GM12872 (cell line): ENCODE measurements at regions not wholly inside any gene's neighbourhood (a gene's known extent, or its start where the extent isn't known, plus 50 kb on each side); places are given as distances from the start of the nearest gene placed in this dataset.

ENCODE experiments used
- CTCF ChIP-seq: IDR thresholded peaks from 3 replicates; pipeline ENCODE4 v1.5.1; 2011; ENCODE audit warnings: low read depth, mild to moderate bottlenecking, low read length, moderate library complexity; ENCODE audit not compliant: insufficient read depth

GRCh38 chr1:113286156-113286555, 104.2 kb upstream of the MAGI3 start:
- TF ChIP-seq CTCF: no peak

GRCh38 chr1:113291777-113292602, 98.3 kb upstream of the MAGI3 start:
- TF ChIP-seq CTCF: no peak

- TF ChIP-seq CTCF: no peak
Observed at GRCh38 chr1:113292603-113293255, 97.6 kb upstream of the MAGI3 start.

GRCh38 chr1:113293256-113293626, 97.1 kb upstream of the MAGI3 start:
- TF ChIP-seq CTCF: no peak

- TF ChIP-seq CTCF: no peak
Observed at GRCh38 chr1:113297749-113298148, 92.6 kb upstream of the MAGI3 start.

- TF ChIP-seq CTCF: no peak
Observed at GRCh38 chr1:113298941-113299340, 91.4 kb upstream of the MAGI3 start.

- TF ChIP-seq CTCF: no peak
Observed at GRCh38 chr1:113302636-113303035, 87.7 kb upstream of the MAGI3 start.
